ENCODE measurements at regions not wholly inside any gene's neighbourhood (a gene's known extent, or its start where the extent isn't known, plus 50 kb on each side); places are given as distances from the start of the nearest gene placed in this dataset.

DNA sequence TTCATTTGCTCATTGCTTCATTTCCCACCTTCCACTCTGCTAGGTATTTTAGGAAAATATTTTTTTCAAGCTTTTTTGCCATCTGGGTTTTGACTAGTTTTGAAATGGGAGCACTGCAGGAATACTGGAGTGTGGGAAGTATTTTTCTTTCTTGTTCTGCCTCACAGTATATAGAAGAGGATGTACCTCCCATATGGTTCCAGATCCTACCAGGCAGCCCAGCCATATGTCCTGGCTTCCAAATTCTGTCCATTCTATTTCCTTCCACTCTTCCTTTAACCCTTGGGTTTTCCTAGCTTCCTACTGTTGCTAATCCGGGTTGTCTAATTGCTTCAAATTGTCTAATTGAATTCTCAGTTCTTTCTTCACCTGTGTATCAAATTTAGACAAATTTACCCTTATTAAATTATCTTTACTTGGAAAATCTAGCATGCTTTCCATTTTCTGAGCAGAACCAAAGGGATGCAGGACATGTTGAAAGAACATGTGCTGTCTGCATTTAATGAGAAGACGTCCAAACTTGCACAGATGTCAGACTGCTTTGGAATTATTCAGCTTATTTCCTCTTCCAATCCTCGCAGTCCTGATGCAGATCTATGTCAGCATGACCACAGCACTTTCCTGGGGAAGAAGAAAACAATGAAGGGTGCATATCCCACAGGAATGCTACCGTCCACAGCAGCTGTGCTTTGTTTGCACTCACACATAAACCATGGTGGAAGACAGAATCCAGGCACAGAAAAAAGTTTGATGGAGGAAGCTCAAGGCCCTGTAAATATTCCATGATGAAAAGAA, 1273.9 kb upstream of the MAP3K7 start:
- TF ChIP-seq, protein P1, sequence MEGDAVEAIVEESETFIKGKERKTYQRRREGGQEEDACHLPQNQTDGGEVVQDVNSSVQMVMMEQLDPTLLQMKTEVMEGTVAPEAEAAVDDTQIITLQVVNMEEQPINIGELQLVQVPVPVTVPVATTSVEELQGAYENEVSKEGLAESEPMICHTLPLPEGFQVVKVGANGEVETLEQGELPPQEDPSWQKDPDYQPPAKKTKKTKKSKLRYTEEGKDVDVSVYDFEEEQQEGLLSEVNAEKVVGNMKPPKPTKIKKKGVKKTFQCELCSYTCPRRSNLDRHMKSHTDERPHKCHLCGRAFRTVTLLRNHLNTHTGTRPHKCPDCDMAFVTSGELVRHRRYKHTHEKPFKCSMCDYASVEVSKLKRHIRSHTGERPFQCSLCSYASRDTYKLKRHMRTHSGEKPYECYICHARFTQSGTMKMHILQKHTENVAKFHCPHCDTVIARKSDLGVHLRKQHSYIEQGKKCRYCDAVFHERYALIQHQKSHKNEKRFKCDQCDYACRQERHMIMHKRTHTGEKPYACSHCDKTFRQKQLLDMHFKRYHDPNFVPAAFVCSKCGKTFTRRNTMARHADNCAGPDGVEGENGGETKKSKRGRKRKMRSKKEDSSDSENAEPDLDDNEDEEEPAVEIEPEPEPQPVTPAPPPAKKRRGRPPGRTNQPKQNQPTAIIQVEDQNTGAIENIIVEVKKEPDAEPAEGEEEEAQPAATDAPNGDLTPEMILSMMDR (IDR thresholded peaks at IDR 0.05; ENCODE audit: insufficient read depth, low read length, poor library complexity, severe bottlenecking), result no peak
- DNase-seq (ENCODE audit: extremely low read depth, insufficient read length), result no peak

DNA sequence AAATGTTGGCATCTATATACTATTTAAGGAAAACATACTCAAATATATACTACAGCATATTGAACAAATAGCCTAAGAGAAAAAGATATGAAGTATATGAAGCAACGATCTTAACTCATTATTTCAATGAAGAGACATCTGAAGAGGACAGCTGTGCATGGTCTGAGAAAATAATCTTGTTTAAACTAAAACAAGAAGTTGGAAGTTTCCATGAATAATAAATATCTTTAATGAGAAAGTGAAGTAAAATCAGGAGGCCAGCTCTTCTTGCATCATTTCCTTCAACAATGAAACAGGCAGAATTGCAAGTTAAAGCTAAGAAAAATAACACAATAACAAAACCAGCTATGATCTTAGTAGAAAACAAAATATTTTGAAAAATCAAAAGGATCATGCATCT, 1265.4 kb upstream of the MAP3K7 start:
- H3K27me3 ChIP-seq (replicated peaks; ENCODE audit: control insufficient read depth, insufficient read depth, low read length), result no peaks in the 10 kb centered on the region
- TF ChIP-seq, protein P1 (IDR thresholded peaks at IDR 0.05; ENCODE audit: insufficient read depth, low read length, poor library complexity, severe bottlenecking), result no peak
- no peaks in the 10 kb centered on the region for H3K36me3 ChIP-seq (ENCODE audit: control insufficient read depth, insufficient read depth, low read length)
- no peak for DNase-seq (ENCODE audit: extremely low read depth, insufficient read length)
- H3K4me3 ChIP-seq (replicated peaks; ENCODE audit: low read depth, low read length), result no peak overlapping the region

More for the DNA sequence above, 1273.9 kb upstream of the MAP3K7 start:
- Histone ChIP-seq H3K36me3 (ENCODE audit: control insufficient read depth, insufficient read depth, low read length) (no peaks in the 10 kb centered on the region), H3K4me3 (replicated peaks; ENCODE audit: low read depth, low read length) (no peak overlapping the region), H3K27me3 (replicated peaks; ENCODE audit: control insufficient read depth, insufficient read depth, low read length) (no peaks in the 10 kb centered on the region)

GRCh38 chr6:91834813-91835212, 1247.9 kb upstream of the MAP3K7 start:
- Histone ChIP-seq H3K4me3 (replicated peaks; ENCODE audit: low read depth, low read length) (no peak overlapping the region), H3K36me3 (ENCODE audit: control insufficient read depth, insufficient read depth, low read length) (no peaks in the 10 kb centered on the region), H3K27me3 (replicated peaks; ENCODE audit: control insufficient read depth, insufficient read depth, low read length) (no peaks in the 10 kb centered on the region)
- no peak for DNase-seq (ENCODE audit: extremely low read depth, insufficient read length)
- TF ChIP-seq, protein P1 (IDR thresholded peaks at IDR 0.05; ENCODE audit: insufficient read depth, low read length, poor library complexity, severe bottlenecking), result no peak

DNA sequence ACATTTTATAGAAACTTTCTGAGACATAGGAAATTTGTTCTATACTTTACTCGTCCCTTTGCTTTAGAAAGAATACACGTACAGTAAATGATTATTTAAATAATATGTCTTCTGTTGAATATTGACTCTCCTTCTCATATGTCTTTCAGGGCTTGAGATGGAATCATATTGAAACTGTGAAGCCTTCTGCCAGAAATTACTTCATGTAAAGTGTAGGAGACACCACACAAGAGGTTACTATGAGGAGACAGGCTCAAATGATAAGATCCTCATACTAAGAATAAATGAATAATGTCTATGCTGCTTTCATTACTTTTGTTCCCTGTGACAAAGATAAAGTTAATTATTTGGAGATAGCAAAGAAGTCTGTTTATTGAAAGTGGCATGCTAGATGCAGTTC, 1240.3 kb upstream of the MAP3K7 start:
- TF ChIP-seq, protein P1 (IDR thresholded peaks at IDR 0.05; ENCODE audit: insufficient read depth, low read length, poor library complexity, severe bottlenecking), result no peak
- no peaks in the 10 kb centered on the region for H3K36me3 ChIP-seq (ENCODE audit: control insufficient read depth, insufficient read depth, low read length)

GRCh38 chr6:91826128-91826527, 1239.3 kb upstream of the MAP3K7 start:
- DNase-seq (ENCODE audit: extremely low read depth, insufficient read length), result no peak
- H3K4me3 ChIP-seq (replicated peaks; ENCODE audit: low read depth, low read length), result no peak overlapping the region
- H3K36me3 ChIP-seq (ENCODE audit: control insufficient read depth, insufficient read depth, low read length), result no peaks in the 10 kb centered on the region
- H3K27me3 ChIP-seq (replicated peaks; ENCODE audit: control insufficient read depth, insufficient read depth, low read length), result no peaks in the 10 kb centered on the region
- TF ChIP-seq, protein P1 (IDR thresholded peaks at IDR 0.05; ENCODE audit: insufficient read depth, low read length, poor library complexity, severe bottlenecking), result no peak

More for the DNA sequence above, 1240.3 kb upstream of the MAP3K7 start:
- Histone ChIP-seq H3K4me3 (replicated peaks; ENCODE audit: low read depth, low read length) (no peak overlapping the region), H3K27me3 (replicated peaks; ENCODE audit: control insufficient read depth, insufficient read depth, low read length) (no peaks in the 10 kb centered on the region)
- DNase-seq (ENCODE audit: extremely low read depth, insufficient read length), result no peak
